ENCODE measurements at regions not wholly inside any gene's neighbourhood (a gene's known extent, or its start where the extent isn't known, plus 50 kb on each side); places are given as distances from the start of the nearest gene placed in this dataset.

DNA sequence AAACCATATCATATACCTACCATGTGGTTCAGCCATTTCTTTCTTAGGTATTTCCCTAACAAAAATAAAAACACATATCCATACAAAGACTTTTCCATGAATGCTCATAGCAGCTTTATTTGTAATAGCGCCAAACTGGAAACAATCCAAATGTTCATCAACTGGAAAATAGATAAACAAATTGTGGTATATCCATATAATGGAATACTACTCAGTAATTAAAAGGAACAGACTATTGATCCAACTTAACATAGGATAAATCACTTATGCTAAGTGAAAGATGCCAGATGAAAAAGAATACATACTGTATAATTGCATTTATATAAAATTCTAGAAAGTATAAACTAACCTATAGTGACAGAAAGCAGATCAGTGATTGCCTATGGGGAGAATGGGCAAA, 323.3 kb downstream of the BUD13 start:
- TF ChIP-seq CTCF (IDR thresholded peaks at IDR 0.05; ENCODE audit: low read depth, low read length) (no peak), EZH2phosphoT487 (IDR thresholded peaks at IDR 0.05; ENCODE audit: low read depth) (no peak)

All from OCI-LY3 (cell line).